MG63 (cell line): ENCODE measurements at regions not wholly inside any gene's neighbourhood (a gene's known extent, or its start where the extent isn't known, plus 50 kb on each side); places are given as distances from the start of the nearest gene placed in this dataset.

Experiments used
- DNase-seq: peaks from one replicate; pipeline ENCODE4 v3.0.0-alpha.2; 2020
- H3K27me3 ChIP-seq: fragments of 250-450 bp; sonication (Bioruptor Pico); 2 replicates; pipeline ENCODE4 v1.5.1; 2020; ENCODE audit warnings: mild to moderate bottlenecking, moderate library complexity
- H3K36me3 ChIP-seq: fragments of 250-450 bp; sonication (Bioruptor Pico); 2 replicates; pipeline ENCODE4 v1.5.1; 2020; ENCODE audit warnings: mild to moderate bottlenecking, moderate library complexity
- H3K4me3 ChIP-seq: fragments of 250-450 bp; sonication (Bioruptor Pico); 2 replicates; pipeline ENCODE4 v1.5.1; 2020; ENCODE audit warnings: mild to moderate bottlenecking, moderate library complexity
- H3K9me3 ChIP-seq: fragments of 250-450 bp; sonication (Bioruptor Pico); 2 replicates; pipeline ENCODE4 v1.5.1; 2020; ENCODE audit warnings: mild to moderate bottlenecking, moderate library complexity

GRCh38 chr6:144729502-144729901 is 444.4 kb downstream of the UTRN start:
- no peaks in the 10 kb centered on the region for H3K27me3 ChIP-seq
- no peak for DNase-seq
- H3K9me3 ChIP-seq, result no peaks in the 10 kb centered on the region

GRCh38 chr6:144730088-144730645 is 445.0 kb downstream of the UTRN start:
- Histone ChIP-seq H3K4me3 (no peak overlapping the region), H3K9me3 (no peaks in the 10 kb centered on the region), H3K27me3 (no peaks in the 10 kb centered on the region), H3K36me3 (no peaks in the 10 kb centered on the region)
- DNase-seq, result no peak

More at GRCh38 chr6:144729502-144729901, 444.4 kb downstream of the UTRN start:
- no peak overlapping the region for H3K4me3 ChIP-seq
- H3K36me3 ChIP-seq, result no peaks in the 10 kb centered on the region

GRCh38 chr6:144731229-144731628 is 446.1 kb downstream of the UTRN start:
- H3K27me3 ChIP-seq, result no peaks in the 10 kb centered on the region
- no peaks in the 10 kb centered on the region for H3K36me3 ChIP-seq
- no peak overlapping the region for H3K4me3 ChIP-seq
- no peak for DNase-seq
- no peaks in the 10 kb centered on the region for H3K9me3 ChIP-seq

GRCh38 chr6:144736763-144737162 is 451.6 kb downstream of the UTRN start:
- DNase-seq, result no peak
- no peaks in the 10 kb centered on the region for H3K36me3 ChIP-seq
- H3K9me3 ChIP-seq, result no peaks in the 10 kb centered on the region
- no peaks in the 10 kb centered on the region for H3K27me3 ChIP-seq
- H3K4me3 ChIP-seq, result no peak overlapping the region

- Histone ChIP-seq H3K36me3 (no peaks in the 10 kb centered on the region), H3K9me3 (no peaks in the 10 kb centered on the region), H3K27me3 (no peaks in the 10 kb centered on the region), H3K4me3 (no peak overlapping the region)
- DNase-seq, result no peak
Measured at GRCh38 chr6:144737998-144738397, 452.9 kb downstream of the UTRN start.

- Histone ChIP-seq H3K36me3 (no peaks in the 10 kb centered on the region), H3K4me3 (no peak overlapping the region), H3K27me3 (no peaks in the 10 kb centered on the region), H3K9me3 (no peaks in the 10 kb centered on the region)
- DNase-seq, result no peak
Measured at GRCh38 chr6:144739873-144740272, 454.7 kb downstream of the UTRN start.

- Histone ChIP-seq H3K9me3 (no peaks in the 10 kb centered on the region), H3K27me3 (no peaks in the 10 kb centered on the region)
- DNase-seq, result no peak
Measured at GRCh38 chr6:144741659-144742058, 456.5 kb downstream of the UTRN start.

GRCh38 chr6:144742779-144743178 is 457.6 kb downstream of the UTRN start:
- H3K4me3 ChIP-seq, result no peak overlapping the region
- H3K36me3 ChIP-seq, result no peaks in the 10 kb centered on the region
- H3K27me3 ChIP-seq, result no peaks in the 10 kb centered on the region
- no peaks in the 10 kb centered on the region for H3K9me3 ChIP-seq
- no peak for DNase-seq

More at GRCh38 chr6:144741659-144742058, 456.5 kb downstream of the UTRN start:
- Histone ChIP-seq H3K36me3 (no peaks in the 10 kb centered on the region), H3K4me3 (no peak overlapping the region)

- no peak overlapping the region for H3K4me3 ChIP-seq
- H3K9me3 ChIP-seq, result no peaks in the 10 kb centered on the region
- no peaks in the 10 kb centered on the region for H3K27me3 ChIP-seq
- DNase-seq, result no peak
- no peaks in the 10 kb centered on the region for H3K36me3 ChIP-seq
Measured at GRCh38 chr6:144744720-144745119, 459.6 kb downstream of the UTRN start.

GRCh38 chr6:144745439-144745838 is 460.3 kb downstream of the UTRN start:
- H3K27me3 ChIP-seq, result no peaks in the 10 kb centered on the region
- H3K9me3 ChIP-seq, result no peaks in the 10 kb centered on the region
- no peak for DNase-seq
- H3K36me3 ChIP-seq, result no peaks in the 10 kb centered on the region
- no peak overlapping the region for H3K4me3 ChIP-seq

GRCh38 chr6:144746902-144747469 is 461.9 kb downstream of the UTRN start:
- no peak overlapping the region for H3K4me3 ChIP-seq
- no peaks in the 10 kb centered on the region for H3K36me3 ChIP-seq
- H3K9me3 ChIP-seq, result no peaks in the 10 kb centered on the region
- H3K27me3 ChIP-seq, result no peaks in the 10 kb centered on the region
- DNase-seq, result no peak

GRCh38 chr6:144749263-144749662 is 464.1 kb downstream of the UTRN start:
- Histone ChIP-seq H3K36me3 (no peaks in the 10 kb centered on the region), H3K27me3 (no peaks in the 10 kb centered on the region)
- DNase-seq, result no peak

GRCh38 chr6:144753023-144753705 is 468.0 kb downstream of the UTRN start:
- H3K27me3 ChIP-seq, result no peaks in the 10 kb centered on the region
- no peak for DNase-seq
- H3K9me3 ChIP-seq, result no peaks in the 10 kb centered on the region
- H3K36me3 ChIP-seq, result no peaks in the 10 kb centered on the region
- no peak overlapping the region for H3K4me3 ChIP-seq

More at GRCh38 chr6:144749263-144749662, 464.1 kb downstream of the UTRN start:
- Histone ChIP-seq H3K9me3 (no peaks in the 10 kb centered on the region), H3K4me3 (no peak overlapping the region)

GRCh38 chr6:144756469-144756868 is 471.3 kb downstream of the UTRN start:
- Histone ChIP-seq H3K36me3 (no peaks in the 10 kb centered on the region), H3K9me3 (no peaks in the 10 kb centered on the region), H3K27me3 (no peaks in the 10 kb centered on the region), H3K4me3 (no peak overlapping the region)
- DNase-seq, result no peak

- Histone ChIP-seq H3K9me3 (no peaks in the 10 kb centered on the region), H3K27me3 (no peaks in the 10 kb centered on the region), H3K36me3 (no peaks in the 10 kb centered on the region), H3K4me3 (no peak overlapping the region)
- DNase-seq, result no peak
Measured at GRCh38 chr6:144757299-144757698, 472.2 kb downstream of the UTRN start.

GRCh38 chr6:144757730-144758129 is 472.6 kb downstream of the UTRN start:
- Histone ChIP-seq H3K9me3 (no peaks in the 10 kb centered on the region), H3K36me3 (no peaks in the 10 kb centered on the region), H3K4me3 (no peak overlapping the region), H3K27me3 (no peaks in the 10 kb centered on the region)
- no peak for DNase-seq

- Histone ChIP-seq H3K4me3 (no peak overlapping the region), H3K27me3 (no peaks in the 10 kb centered on the region), H3K36me3 (no peaks in the 10 kb centered on the region), H3K9me3 (no peaks in the 10 kb centered on the region)
- DNase-seq, result no peak
Measured at GRCh38 chr6:144758602-144759001, 473.5 kb downstream of the UTRN start.

GRCh38 chr6:144762469-144762868 is 477.3 kb downstream of the UTRN start:
- no peak for DNase-seq

More at GRCh38 chr6:144762469-144762868, 477.3 kb downstream of the UTRN start:
- no peaks in the 10 kb centered on the region for H3K9me3 ChIP-seq
- no peak overlapping the region for H3K4me3 ChIP-seq
- H3K27me3 ChIP-seq, result no peaks in the 10 kb centered on the region
- H3K36me3 ChIP-seq, result no peaks in the 10 kb centered on the region
